Prostate gland (tissue), 2 donors: ENCODE measurements at regions not wholly inside any gene's neighbourhood (a gene's known extent, or its start where the extent isn't known, plus 50 kb on each side); places are given as distances from the start of the nearest gene placed in this dataset.

ENCODE experiments used
- POLR2AphosphoS5 ChIP-seq: sonication (generic); formaldehyde crosslinking; IDR thresholded peaks from one replicate; pipeline ENCODE4 v1.6.1; 2017; ENCODE audit warnings: antibody characterized with exemption
- TF ChIP-seq, protein P1 (sequence below), 4 experiments: fragments of 200-600 bp in 2 of 4; fragments of 450-650 bp in 2 of 4; sonication (generic) in 2 of 4; IDR thresholded peaks; 1 replicate in 3 of 4; 2 replicates in 1 of 4; pipeline ENCODE4 v1.5.1; 2016 to 2019; ENCODE audit warnings: antibody characterized with exemption in 4 of 4, mild to moderate bottlenecking in 2 of 4, moderate library complexity in 2 of 4

DNA sequence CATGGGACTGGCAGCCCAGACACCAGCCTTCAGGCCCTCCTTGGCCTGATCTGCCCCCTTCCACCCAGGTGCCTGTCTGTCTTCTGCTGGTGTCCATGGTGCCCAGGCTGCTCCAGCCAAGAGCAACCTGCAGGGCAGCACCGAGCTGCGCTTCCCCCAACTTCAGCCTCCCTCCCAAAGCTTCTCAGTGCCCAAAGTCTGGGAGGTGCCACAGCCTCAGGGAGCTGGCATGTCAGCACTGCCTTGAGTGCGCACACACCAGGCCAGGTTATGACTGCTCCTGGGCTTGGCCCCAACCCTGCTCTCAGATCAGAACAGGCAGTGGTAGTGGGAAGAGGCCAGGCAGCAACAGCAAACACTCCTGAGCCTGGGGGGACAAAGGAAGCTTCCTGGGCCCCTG lies 304.6 kb upstream of the NRG3 start:
- TF ChIP-seq, protein P1, sequence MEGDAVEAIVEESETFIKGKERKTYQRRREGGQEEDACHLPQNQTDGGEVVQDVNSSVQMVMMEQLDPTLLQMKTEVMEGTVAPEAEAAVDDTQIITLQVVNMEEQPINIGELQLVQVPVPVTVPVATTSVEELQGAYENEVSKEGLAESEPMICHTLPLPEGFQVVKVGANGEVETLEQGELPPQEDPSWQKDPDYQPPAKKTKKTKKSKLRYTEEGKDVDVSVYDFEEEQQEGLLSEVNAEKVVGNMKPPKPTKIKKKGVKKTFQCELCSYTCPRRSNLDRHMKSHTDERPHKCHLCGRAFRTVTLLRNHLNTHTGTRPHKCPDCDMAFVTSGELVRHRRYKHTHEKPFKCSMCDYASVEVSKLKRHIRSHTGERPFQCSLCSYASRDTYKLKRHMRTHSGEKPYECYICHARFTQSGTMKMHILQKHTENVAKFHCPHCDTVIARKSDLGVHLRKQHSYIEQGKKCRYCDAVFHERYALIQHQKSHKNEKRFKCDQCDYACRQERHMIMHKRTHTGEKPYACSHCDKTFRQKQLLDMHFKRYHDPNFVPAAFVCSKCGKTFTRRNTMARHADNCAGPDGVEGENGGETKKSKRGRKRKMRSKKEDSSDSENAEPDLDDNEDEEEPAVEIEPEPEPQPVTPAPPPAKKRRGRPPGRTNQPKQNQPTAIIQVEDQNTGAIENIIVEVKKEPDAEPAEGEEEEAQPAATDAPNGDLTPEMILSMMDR (IDR thresholded peaks at IDR 0.05): no peak
- no peak for TF ChIP-seq POLR2AphosphoS5
